Globus pallidus (tissue), 1 donor: ENCODE measurements at regions not wholly inside any gene's neighbourhood (a gene's known extent, or its start where the extent isn't known, plus 50 kb on each side); places are given as distances from the start of the nearest gene placed in this dataset.
"Not testable (repeated sequence)": the region's sequence is repeated elsewhere in the genome, so short reads cannot be mapped to it uniquely, and the experiment has no call there.

Experiments used
- DNase-seq: peaks from one replicate; pipeline ENCODE4 v3.0.0-alpha.2; 2015; ENCODE audit warnings: low spot score

DNA sequence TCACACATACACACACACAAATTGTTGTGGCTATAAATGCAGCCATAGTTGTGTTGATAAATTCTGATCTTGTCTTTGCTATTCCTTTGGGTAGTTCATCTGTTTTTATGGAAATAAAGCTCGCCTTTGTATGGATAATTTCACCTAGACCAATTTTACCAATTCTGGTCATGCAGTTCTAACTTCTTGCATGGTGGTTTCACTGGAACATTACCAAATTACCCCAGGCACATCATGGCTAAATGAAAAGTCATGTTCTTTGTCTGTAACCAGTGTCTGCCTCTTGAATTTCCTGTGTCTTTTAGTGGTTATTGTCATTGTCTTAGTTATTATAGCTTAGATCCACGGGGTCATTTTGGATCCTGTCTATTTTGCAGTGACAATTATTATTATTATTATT is 50.3 kb upstream of the TMC1 start:
- no peak for DNase-seq

DNA sequence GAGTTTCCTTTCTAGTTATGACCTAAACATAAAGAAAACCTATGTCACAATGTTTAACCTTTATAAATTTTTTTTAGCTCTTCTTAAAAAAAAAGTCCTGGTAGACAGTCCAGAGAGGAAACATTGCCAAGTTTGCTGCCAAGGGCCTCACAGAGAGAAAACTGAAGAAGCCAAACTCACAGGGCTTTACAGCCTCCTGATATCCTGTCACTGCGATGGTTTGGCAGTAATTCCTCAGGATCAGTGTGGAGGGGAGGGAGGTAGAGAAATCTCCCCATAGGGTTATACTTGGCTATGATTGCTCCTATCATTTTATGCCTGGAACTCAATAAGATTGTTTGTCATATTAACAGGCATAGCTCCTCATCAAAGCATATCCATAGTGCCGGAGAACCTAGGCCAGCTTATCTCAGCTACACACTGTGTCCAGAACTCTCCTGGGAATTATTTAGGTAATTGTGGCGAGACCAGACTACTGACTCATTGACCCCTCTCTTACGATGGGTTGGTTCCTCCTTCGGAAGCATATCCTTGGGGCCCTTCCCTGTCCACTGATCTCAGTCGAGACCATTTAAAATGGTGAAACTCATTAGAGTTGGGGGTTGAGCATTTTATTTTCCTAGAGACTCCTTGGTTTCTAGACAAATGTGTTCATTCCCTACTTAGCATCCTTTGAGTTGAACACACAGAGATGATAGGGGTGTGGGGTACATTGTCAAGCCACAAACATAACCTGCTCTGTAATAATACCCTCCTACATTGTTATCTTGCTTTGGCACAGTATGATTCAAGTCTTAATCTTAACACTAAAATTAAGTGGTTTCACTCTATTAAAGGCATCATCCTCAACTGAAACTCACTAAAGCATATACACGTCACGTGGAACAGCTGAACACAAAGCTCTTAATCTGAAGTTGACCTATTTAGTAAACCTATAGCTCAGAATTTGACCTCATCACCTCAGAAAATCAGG is 53.4 kb upstream of the TMC1 start:
- no peak for DNase-seq

DNA sequence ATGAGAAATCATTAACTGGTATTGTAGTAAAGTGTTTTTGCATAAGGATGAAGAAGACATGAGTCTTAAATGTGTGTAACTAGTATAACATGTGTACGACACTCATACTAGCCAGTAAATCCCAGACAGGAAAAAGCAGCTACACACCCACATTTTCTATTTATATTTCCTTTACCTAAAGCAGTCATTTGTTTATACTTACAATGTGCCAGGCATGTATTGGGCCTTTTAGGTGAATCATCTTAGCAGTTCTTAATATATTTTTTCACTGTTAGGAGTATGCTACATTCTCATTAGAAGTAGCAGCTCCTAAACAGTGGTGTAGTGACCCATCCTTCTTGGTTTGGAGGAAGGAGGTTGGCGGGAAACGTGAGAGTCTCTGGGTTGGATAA is 55.8 kb upstream of the TMC1 start:
- no peak for DNase-seq

DNA sequence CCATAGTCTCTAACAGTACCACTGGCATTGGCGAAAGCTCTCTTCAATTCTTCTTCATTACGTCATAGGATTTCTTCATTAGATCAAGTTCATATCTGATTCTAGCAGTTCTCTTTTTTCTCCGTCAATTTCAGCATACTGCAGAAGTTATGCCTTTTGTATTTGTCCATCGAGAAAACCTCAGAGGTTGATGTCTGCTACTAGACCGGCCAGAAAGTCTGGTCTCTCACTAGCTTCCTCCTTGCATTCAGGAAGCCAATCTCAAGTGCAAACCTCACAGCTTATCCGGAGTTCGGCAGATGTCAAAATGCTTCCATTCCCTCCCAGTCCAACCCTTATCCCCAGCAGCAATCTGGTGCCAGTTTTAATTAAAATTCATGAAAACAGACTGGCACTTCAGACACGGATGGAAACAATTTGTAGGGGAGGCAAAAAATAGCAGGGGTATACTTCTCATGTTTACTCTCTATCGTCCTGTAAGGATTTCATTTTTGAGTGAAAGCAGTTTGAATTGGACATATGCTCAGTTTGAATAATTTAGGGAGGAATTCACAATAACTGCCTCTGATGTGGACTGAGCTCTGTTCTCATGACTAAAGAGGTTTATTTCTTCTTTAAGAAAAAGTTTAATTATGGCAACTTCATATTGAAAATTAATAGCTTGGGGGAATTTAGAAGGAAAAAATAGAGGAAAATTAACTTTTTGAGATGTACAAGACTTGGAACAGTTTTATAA is 56.4 kb upstream of the TMC1 start:
- peak; percentile 29 for DNase-seq

- DNase-seq, result no peak
These were observed 59.1 kb upstream of the TMC1 start for GRCh38 chr9:72462340-72462739.

GRCh38 chr9:72460342-72461312 is 60.8 kb upstream of the TMC1 start:
- no peak for DNase-seq

GRCh38 chr9:72459308-72459707 is 62.1 kb upstream of the TMC1 start:
- no peak for DNase-seq

DNA sequence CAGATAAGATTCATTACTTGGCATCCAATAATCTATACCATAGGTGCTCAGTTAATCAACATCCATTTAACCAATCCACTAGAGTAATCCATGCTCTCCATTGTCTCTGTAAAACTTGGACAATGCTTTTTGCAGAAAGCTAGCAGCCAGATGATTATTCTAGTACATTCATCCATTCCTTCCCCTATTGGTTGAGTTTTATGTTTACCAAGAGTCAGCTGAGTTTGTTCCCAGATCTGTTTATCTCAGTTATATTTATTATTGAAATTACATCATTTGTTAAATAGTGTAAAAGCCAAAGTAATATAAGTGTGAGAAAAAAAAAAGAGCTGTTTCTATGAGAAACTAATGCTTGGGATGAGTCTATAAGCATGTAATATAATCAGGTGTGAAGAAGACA is 63.3 kb upstream of the TMC1 start:
- DNase-seq, result no peak

DNA sequence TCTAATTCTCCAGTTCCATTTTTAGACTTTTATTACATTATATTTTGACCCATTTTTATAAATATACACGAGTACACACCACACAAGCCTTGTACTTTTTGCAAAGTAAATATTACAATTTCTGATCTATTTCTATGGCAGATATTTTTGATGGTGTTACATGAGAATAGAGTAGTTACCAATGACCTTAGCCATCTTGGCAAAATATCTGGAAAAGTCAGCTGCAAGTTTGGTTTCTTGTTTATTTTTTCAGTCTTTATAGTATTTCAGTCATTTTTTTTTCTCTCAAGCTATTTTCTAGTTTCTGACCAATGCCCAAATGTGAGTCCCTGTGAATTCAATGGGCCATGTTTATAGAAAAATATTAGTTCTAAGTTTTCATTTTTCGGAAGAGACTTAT is 64.0 kb upstream of the TMC1 start:
- DNase-seq, result no peak

GRCh38 chr9:72454871-72455491 is 66.4 kb upstream of the TMC1 start:
- peak; percentile 43 for DNase-seq

DNA sequence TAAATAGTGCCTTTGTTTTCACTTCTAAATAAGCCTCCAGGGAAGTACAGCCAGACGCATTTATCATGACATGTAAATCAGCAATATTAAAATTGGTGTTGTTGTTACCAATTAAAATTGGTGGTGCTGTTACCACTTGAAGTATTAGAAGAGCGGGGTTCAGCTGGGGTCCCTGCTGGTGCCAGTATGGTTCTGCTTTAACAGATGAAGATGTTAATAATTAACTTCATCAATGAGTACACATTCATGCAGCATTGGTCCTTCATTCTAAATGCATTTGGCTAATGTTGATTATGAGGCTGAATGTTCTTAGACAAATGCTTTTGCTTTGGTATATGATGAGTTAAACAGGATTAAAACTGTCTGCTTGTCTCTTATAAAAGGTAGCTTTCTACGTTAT is 67.6 kb upstream of the TMC1 start:
- no peak for DNase-seq

DNA sequence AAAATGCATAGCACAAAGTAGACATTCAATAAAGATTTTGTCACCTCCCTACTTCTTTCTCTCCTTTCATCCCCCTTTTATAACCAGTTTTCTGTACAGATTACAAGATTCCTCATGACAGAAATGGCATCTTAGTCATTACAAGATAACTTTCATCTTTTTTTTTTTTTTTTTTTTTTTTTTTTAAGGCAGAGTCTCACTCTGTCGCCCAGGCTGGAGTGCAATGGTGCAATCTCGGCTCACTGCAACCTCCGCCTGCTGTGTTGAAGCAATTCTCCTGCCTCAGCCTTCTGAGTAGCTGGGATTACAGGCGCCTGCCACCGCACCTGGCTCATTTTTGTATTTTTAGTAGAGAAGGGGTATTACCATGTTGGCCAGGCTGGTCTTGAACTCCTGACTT is 75.2 kb upstream of the TMC1 start:
- DNase-seq, result not testable (repeated sequence)

DNA sequence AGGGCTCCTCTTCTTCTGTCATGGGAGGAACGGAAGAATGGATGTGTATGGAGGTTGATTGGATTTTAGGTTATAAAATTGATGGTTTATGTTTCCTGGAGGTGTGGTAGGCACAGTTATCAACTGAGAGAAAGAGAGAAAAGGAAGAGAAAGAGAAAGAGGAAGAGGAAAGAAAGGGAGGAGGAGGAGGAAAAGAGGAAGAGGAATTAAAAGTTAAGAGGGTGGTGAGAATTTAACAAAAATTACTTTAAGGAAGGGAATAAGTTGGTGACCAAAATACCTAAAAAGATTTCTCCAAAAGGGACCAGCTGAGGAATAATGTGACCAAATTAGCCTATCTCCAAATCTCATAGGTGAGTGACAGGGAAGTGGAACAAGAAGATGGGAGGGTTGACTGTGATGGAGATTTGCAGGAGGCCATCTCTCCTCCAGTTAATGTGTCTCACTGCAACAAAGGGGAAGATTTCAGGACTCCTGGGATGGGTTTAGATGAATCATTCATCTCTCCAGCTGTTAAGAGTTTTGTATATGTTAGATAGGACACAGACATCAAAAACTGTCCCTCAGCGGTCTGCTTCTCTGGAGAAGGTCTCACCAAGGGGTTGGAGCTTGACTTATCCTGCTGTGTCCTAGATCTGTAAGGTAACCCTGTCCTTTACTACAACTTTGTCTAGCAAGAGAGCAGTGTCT is 76.0 kb upstream of the TMC1 start:
- DNase-seq, result no peak

- DNase-seq, result no peak
These were observed 77.0 kb upstream of the TMC1 start for GRCh38 chr9:72444435-72444834.

- peak; percentile 29 for DNase-seq
These were observed 77.6 kb upstream of the TMC1 start for GRCh38 chr9:72443855-72444254.

- DNase-seq, result peak; percentile 33
These were observed 77.0 kb upstream of the ZFAND5 start for GRCh38 chr9:72441848-72442607.

DNA sequence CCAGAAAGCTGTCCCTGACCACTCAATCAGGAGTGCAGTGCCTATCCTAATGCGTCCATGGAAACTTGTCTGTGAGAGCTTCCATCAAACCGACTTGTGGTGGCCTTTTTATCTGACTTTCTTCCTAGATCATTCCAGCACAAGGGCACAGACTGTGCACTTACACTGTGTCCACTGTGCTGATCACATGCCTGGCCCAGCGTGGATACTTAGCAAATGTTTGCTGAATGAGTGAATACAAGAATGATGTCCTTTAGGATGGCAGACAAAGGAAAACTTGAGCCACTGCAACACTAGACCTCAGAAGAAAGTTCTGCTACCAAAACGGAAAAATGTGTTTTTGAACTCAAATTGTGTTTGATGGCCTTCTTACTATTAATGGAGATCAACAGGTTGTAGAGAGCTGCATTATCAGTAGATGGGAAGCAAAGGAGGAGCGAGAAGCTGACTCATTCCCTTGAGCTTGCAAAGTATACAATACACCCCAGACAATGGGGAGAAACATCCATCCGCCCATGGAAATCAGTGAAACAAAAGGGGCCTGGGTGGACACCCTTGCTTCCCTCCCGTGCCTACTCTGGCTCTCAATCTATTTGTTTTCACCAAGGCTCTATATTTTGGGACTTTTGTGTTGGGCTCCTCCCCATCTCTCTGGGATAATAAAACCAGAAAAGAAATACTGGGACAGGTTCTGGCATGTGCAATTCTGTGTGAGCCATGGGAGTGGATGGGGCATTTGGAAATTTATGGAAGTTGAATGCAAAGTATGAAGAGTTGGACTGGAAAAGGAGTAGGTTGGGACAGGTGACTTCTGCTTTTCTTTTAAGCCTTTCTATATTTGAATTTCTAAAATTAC is 76.2 kb upstream of the ZFAND5 start:
- no peak for DNase-seq

GRCh38 chr9:72440378-72440777 is 75.4 kb upstream of the ZFAND5 start:
- peak; percentile 55 for DNase-seq

DNA sequence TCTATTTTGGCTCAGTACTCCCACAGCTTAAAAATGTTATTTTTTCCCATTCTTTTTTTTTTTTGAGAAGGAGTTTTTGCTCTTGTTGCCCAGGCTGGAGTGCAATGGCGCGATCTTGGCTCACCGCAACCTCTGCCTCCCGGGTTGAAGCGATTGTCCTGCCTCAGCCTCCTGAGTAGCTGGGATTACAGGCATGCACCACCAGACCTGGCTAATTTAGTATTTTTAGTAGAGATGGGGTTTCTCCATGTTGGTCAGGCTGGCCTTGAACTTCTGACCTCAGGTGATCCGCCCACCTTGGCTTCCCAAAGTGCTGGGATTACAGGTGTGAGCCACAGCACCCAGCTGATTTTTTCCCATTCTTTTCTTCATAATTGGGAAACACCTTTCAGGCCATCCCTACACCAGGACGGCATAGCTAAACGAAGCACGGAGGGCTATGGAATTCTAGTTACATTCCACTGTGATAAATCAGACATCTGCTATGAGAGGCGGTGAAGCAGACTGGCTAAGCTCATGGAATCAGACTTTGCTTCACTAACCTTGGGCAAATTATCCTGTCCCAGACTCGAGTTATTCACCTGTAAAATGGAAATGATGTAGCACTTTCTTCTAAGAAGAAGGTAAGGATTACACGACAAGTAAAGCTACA is 68.7 kb upstream of the ZFAND5 start:
- not testable (repeated sequence) for DNase-seq
